B cell (primary cell): ENCODE measurements at regions not wholly inside any gene's neighbourhood (a gene's known extent, or its start where the extent isn't known, plus 50 kb on each side); places are given as distances from the start of the nearest gene placed in this dataset.

Source experiments
- ATAC-seq: fragments of 200-7000 bp; cut with Tn5 transposase; one replicate; pipeline ENCODE4 v1.10.0; 2021; ENCODE audit warnings: low read depth, mild to moderate bottlenecking, moderate number of reproducible peaks, moderate library complexity
- CTCF ChIA-PET: fragments of 350-600 bp; sonication (Branson Sonifier 250); formaldehyde crosslinking; loops from one replicate; lab custom pipeline; 2021; ENCODE audit warnings: antibody characterized with exemption, inconsistent platforms; lab: Charles Lee
- POLR2A ChIA-PET: fragments of 350-600 bp; sonication (Branson Sonifier 250); formaldehyde crosslinking; loops from one replicate; lab custom pipeline; 2021; ENCODE audit warnings: antibody characterized with exemption; lab: Charles Lee
- DNase-seq: peaks from one replicate; pipeline ENCODE4 v3.0.0; 2013
- H2AFZ ChIP-seq: 2 replicates; pipeline ENCODE4 v1.6.1; 2012; ENCODE audit warnings: mild to moderate bottlenecking, low read depth, low read length; ENCODE audit not compliant: insufficient read depth, poor library complexity, severe bottlenecking
- H3K27ac ChIP-seq, 2 donors: 1 replicate in 1 of 2; 2 replicates in 1 of 2; pipeline ENCODE4 v1.5.1; 2012 to 2013; ENCODE audit warnings: low read length in 2 of 2, mild to moderate bottlenecking in 2 of 2, moderate library complexity in 1 of 2
- H3K27me3 ChIP-seq, 4 experiments: fragments of 200-600 bp in 1 of 4; sonication (generic) in 1 of 4; replicated peaks in 1 of 4; 1 replicate in 2 of 4; 2 replicates in 2 of 4; pipeline versions ENCODE4 v1.6.1 to v1.7.0; 2013 to 2016; ENCODE audit warnings: low read length in 3 of 4, mild to moderate bottlenecking in 2 of 4, mixed read lengths in 1 of 4, moderate library complexity in 1 of 4; ENCODE audit not compliant: insufficient read depth in 4 of 4, control insufficient read depth in 3 of 4; ENCODE audit errors: control extremely low read depth in 1 of 4
- H3K36me3 ChIP-seq, 2 experiments: replicated peaks in 1 of 2; 1 replicate in 1 of 2; 2 replicates in 1 of 2; pipeline versions ENCODE4 v1.6.1 to v1.7.1; 2013; ENCODE audit warnings: low read length in 1 of 2; ENCODE audit not compliant: insufficient read depth in 2 of 2, control insufficient read depth in 1 of 2; ENCODE audit errors: control extremely low read depth in 1 of 2, extremely low read depth in 1 of 2
- H3K4me1 ChIP-seq, 2 donors: fragments of 200-600 bp in 1 of 2; sonication (generic) in 1 of 2; 1 replicate in 1 of 2; 2 replicates in 1 of 2; pipeline versions ENCODE4 v1.5.1 to v1.6.1; 2013 to 2017; ENCODE audit warnings: low read length in 2 of 2; ENCODE audit not compliant: control insufficient read depth in 2 of 2, insufficient read depth in 2 of 2
- H3K4me2 ChIP-seq: replicated peaks from 2 replicates; pipeline ENCODE3; 2012; ENCODE audit warnings: mild to moderate bottlenecking, low read depth, low read length; ENCODE audit not compliant: poor library complexity, severe bottlenecking
- H3K4me3 ChIP-seq, 5 experiments: fragments of 200-600 bp in 1 of 5; sonication (generic) in 1 of 5; 1 replicate in 3 of 5; 2 replicates in 2 of 5; pipeline versions ENCODE4 v1.5.1 to v1.7.0; 2011 to 2016; ENCODE audit warnings: low read length in 4 of 5, mild to moderate bottlenecking in 4 of 5, low read depth in 2 of 5, control low read depth in 1 of 5, moderate library complexity in 1 of 5; ENCODE audit not compliant: insufficient read depth in 1 of 5; ENCODE audit errors: control extremely low read depth in 1 of 5, extremely low read depth in 1 of 5
- H3K79me2 ChIP-seq: fragments of 200-600 bp; sonication (generic); one replicate; pipeline ENCODE4 v1.6.0; 2016; ENCODE audit warnings: low read length; ENCODE audit not compliant: control insufficient read depth, insufficient read depth
- H3K9ac ChIP-seq: fragments of 200-600 bp; sonication (generic); 2 replicates; pipeline ENCODE4 v1.6.1; 2017; ENCODE audit warnings: mild to moderate bottlenecking, low read length, moderate library complexity
- H3K9me3 ChIP-seq, 3 donors: one replicate each; pipeline versions ENCODE4 v1.6.1 to v1.7.1; 2013; ENCODE audit warnings: low read length in 2 of 3; ENCODE audit not compliant: control insufficient read depth in 2 of 3, insufficient read depth in 1 of 3; ENCODE audit errors: control extremely low read depth in 1 of 3
- H4K20me1 ChIP-seq: 2 replicates; pipeline ENCODE4 v1.6.0; 2012; ENCODE audit warnings: mild to moderate bottlenecking, low read length; ENCODE audit not compliant: insufficient read depth, control insufficient read depth, poor library complexity, severe bottlenecking
- H3K27ac Mint-ChIP-seq: one replicate; pipeline ENCODE4 v1.8.0; 2021; ENCODE audit warnings: mixed read lengths
- H3K27me3 Mint-ChIP-seq: one replicate; pipeline ENCODE4 v1.8.0; 2021; ENCODE audit warnings: mixed read lengths
- H3K4me1 Mint-ChIP-seq: one replicate; pipeline ENCODE4 v1.8.0; 2021; ENCODE audit warnings: mixed read lengths
- H3K4me3 Mint-ChIP-seq: one replicate; pipeline ENCODE4 v1.8.0; 2021; ENCODE audit warnings: mixed read lengths
- H3K9me3 Mint-ChIP-seq: one replicate; pipeline ENCODE4 v1.8.0; 2022; ENCODE audit warnings: mixed read lengths; ENCODE audit not compliant: insufficient read depth
- EZH2 ChIP-seq: IDR thresholded peaks from 2 replicates; pipeline ENCODE4 v1.6.1; 2012; ENCODE audit warnings: borderline replicate concordance, low read depth, mild to moderate bottlenecking, moderate library complexity, low read length; ENCODE audit not compliant: insufficient read depth, poor library complexity, severe bottlenecking
- WGBS: methylation state at CpG from one replicate; pipeline ENCODE4 v1.1.5; 2013; ENCODE audit warnings: missing lambda C conversion rate; ENCODE audit not compliant: insufficient coverage; 5-methylcytosine and 5-hydroxymethylcytosine counted together
- intact Hi-C: fragments of 100-400 bp; cut with micrococcal nuclease; formaldehyde crosslinking; loops from one replicate; pipeline ENCODE4 v1.10.0; 2022
- TF ChIP-seq, protein P1 (sequence below): fragments of 200-600 bp; IDR thresholded peaks from one replicate; pipeline ENCODE4 v1.8.0; 2022; ENCODE audit warnings: antibody characterized with exemption, mild to moderate bottlenecking

DNA sequence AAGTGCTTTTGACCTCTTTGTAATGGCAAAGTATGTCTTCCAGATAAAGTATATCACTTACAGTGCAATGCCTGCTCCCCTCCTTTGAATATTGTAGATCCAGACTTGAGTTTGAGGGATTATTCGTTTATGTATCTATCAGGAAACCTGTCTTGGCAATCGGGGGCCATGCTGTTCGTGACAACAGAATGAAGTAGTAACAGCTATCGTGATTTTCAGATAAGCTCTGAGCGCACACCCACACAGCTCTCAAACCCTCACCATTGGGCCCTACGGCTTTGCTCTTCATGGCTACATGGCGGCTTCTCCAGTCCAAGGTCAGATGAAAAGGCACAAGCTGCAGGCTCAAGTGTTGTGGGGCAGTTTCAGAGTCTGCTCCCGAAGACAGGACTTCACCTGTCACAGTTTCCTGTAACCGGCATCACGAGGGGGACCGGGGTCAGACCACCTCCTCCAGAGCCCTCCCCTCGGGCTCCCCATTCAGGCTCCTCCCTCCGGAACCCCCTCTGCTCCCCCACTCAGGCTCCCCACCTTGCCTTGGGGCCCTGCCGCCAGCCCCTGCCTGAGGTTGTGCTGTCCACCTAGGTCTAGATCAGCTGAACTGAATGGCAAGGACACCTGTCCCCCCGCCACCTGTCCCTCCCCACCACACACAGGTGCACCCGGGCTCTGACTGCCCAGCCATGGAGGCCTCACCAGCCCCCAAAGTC, 292.5 kb upstream of the SALL3 start:
- Histone ChIP-seq H3K4me1 (no peaks in the 10 kb centered on the region), H3K27me3 (no peaks in the 10 kb centered on the region), H3K9ac (no peak overlapping the region), H3K4me3 (no peak overlapping the region), H2AFZ (no peak overlapping the region), H4K20me1 (no peaks in the 10 kb centered on the region), H3K36me3 (no peaks in the 10 kb centered on the region), H3K27ac (no peak overlapping the region), H3K79me2 (no peaks in the 10 kb centered on the region), H3K4me2 (no peak overlapping the region), H3K9me3 (peaks cover 0 to 17% (median 0%) of the 10 kb centered on the region in 3 donors)
- H3K4me1 Mint-ChIP-seq, result no peaks in the 10 kb centered on the region
- ChIA-PET POLR2A (no interaction called here), CTCF (no interaction called here)
- ATAC-seq (no peak), DNase-seq (no peak)
- no peak for TF ChIP-seq EZH2
- TF ChIP-seq, protein P1, sequence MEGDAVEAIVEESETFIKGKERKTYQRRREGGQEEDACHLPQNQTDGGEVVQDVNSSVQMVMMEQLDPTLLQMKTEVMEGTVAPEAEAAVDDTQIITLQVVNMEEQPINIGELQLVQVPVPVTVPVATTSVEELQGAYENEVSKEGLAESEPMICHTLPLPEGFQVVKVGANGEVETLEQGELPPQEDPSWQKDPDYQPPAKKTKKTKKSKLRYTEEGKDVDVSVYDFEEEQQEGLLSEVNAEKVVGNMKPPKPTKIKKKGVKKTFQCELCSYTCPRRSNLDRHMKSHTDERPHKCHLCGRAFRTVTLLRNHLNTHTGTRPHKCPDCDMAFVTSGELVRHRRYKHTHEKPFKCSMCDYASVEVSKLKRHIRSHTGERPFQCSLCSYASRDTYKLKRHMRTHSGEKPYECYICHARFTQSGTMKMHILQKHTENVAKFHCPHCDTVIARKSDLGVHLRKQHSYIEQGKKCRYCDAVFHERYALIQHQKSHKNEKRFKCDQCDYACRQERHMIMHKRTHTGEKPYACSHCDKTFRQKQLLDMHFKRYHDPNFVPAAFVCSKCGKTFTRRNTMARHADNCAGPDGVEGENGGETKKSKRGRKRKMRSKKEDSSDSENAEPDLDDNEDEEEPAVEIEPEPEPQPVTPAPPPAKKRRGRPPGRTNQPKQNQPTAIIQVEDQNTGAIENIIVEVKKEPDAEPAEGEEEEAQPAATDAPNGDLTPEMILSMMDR, result no peak
- H3K9me3 Mint-ChIP-seq, result no peaks in the 10 kb centered on the region
- intact Hi-C loops, result no loop called here
- 87% methylated on average over 15 of the region's 16 CpGs for WGBS
- H3K27me3 Mint-ChIP-seq, result no peaks in the 10 kb centered on the region
- no peak overlapping the region for H3K27ac Mint-ChIP-seq
- H3K4me3 Mint-ChIP-seq, result no peak overlapping the region

DNA sequence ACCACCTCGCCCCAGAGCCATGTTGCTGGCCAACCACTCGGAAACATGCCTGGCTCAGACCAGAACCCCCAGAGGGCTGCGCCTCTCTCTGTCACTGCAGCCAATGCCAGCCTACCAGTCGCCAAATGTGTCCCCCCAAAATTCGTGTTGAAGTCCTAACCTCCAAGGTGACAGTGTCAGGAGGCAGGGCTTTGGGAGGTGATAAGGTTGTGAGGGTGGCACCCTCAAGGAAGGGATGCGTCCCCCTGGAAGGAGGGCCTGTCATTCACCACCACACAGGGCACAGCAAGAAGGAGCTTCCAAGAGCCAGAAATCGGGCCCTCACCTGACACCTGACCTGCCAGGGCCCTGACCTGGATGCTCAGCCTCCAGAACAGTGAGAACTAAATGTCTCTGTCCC, 291.9 kb upstream of the SALL3 start:
- no peaks in the 10 kb centered on the region for H3K79me2 ChIP-seq
- no peak overlapping the region for H2AFZ ChIP-seq
- H3K4me1 Mint-ChIP-seq, result no peaks in the 10 kb centered on the region
- ATAC-seq, result no peak
- POLR2A ChIA-PET, result no interaction called here
- no peak for TF ChIP-seq EZH2
- TF ChIP-seq, protein P1, result no peak
- no peak overlapping the region for H3K9ac ChIP-seq
- no peak overlapping the region for H3K27ac Mint-ChIP-seq
- no peaks in the 10 kb centered on the region for H3K9me3 Mint-ChIP-seq
- DNase-seq, result no peak
- no peaks in the 10 kb centered on the region for H3K27me3 ChIP-seq
- intact Hi-C loops, result no loop called here
- H3K27me3 Mint-ChIP-seq, result no peaks in the 10 kb centered on the region
- H3K4me2 ChIP-seq, result no peak overlapping the region
- no peak overlapping the region for H3K27ac ChIP-seq
- H3K4me3 Mint-ChIP-seq, result no peak overlapping the region
- peaks cover 0 to 17% (median 0%) of the 10 kb centered on the region in 3 donors for H3K9me3 ChIP-seq
- no peaks in the 10 kb centered on the region for H4K20me1 ChIP-seq
- 87% methylated on average over 4 of the region's 7 CpGs for WGBS
- H3K4me1 ChIP-seq, result no peaks in the 10 kb centered on the region
- CTCF ChIA-PET, result no interaction called here
- no peak overlapping the region for H3K4me3 ChIP-seq
- no peaks in the 10 kb centered on the region for H3K36me3 ChIP-seq
